Astrocyte of the cerebellum (primary cell): ENCODE measurements at regions not wholly inside any gene's neighbourhood (a gene's known extent, or its start where the extent isn't known, plus 50 kb on each side); places are given as distances from the start of the nearest gene placed in this dataset.
"Not testable (repeated sequence)": the region's sequence is repeated elsewhere in the genome, so short reads cannot be mapped to it uniquely, and the experiment has no call there.

Experiments used
- DNase-seq: peaks from one replicate; pipeline ENCODE4 v3.0.0-alpha.2; 2011; ENCODE audit warnings: low read depth
- H3K4me3 ChIP-seq: 2 replicates; pipeline ENCODE4 v1.5.1; 2011; ENCODE audit warnings: mild to moderate bottlenecking, low read depth, low read length, moderate library complexity
- CTCF ChIP-seq: IDR thresholded peaks from 2 replicates; pipeline ENCODE4 v1.5.1; 2012; ENCODE audit warnings: low read length, low read depth, moderate library complexity, mild to moderate bottlenecking; ENCODE audit errors: missing control alignments
- in situ Hi-C: cut with HindIII; loops from 2 replicates; pipeline ENCODE4 v1.10.0; 2017; ENCODE audit warnings: low sequenced_read_pairs

GRCh38 chr4:79205121-79205520 is 120.7 kb downstream of the NAA11 start:
- no peak overlapping the region for H3K4me3 ChIP-seq
- DNase-seq = no peak
- in situ Hi-C loops = no loop called here
- TF ChIP-seq CTCF = no peak

- TF ChIP-seq CTCF = no peak
- H3K4me3 ChIP-seq = no peak overlapping the region
- in situ Hi-C loops = no loop called here
- no peak for DNase-seq
These were observed 123.9 kb downstream of the NAA11 start for GRCh38 chr4:79201971-79202370.

- DNase-seq = no peak
- no peak for TF ChIP-seq CTCF
- in situ Hi-C loops = no loop called here
- H3K4me3 ChIP-seq = no peak overlapping the region
These were observed 126.1 kb downstream of the NAA11 start for GRCh38 chr4:79199743-79200142.

- no peak overlapping the region for H3K4me3 ChIP-seq
- no peak for TF ChIP-seq CTCF
- in situ Hi-C loops = no loop called here
- peak; percentile 41 for DNase-seq
These were observed 126.8 kb downstream of the NAA11 start for GRCh38 chr4:79198951-79199587.

- no peak for TF ChIP-seq CTCF
- H3K4me3 ChIP-seq = no peak overlapping the region
- DNase-seq = no peak
- in situ Hi-C loops = no loop called here
These were observed 128.4 kb downstream of the NAA11 start for GRCh38 chr4:79197275-79198009.

GRCh38 chr4:79191292-79191691 is 134.6 kb downstream of the NAA11 start:
- H3K4me3 ChIP-seq, DNase-seq, in situ Hi-C loops: not testable (repeated sequence)

- in situ Hi-C loops = no loop called here
- no peak for TF ChIP-seq CTCF
- DNase-seq = no peak
- no peak overlapping the region for H3K4me3 ChIP-seq
These were observed 140.3 kb downstream of the NAA11 start for GRCh38 chr4:79185526-79186045.
